T47D (cell line): ENCODE measurements at regions not wholly inside any gene's neighbourhood (a gene's known extent, or its start where the extent isn't known, plus 50 kb on each side); places are given as distances from the start of the nearest gene placed in this dataset.

Experiments used
- DNase-seq, 2 experiments: peaks; one replicate each; pipeline versions ENCODE4 v3.0.0 to v3.0.0-alpha.2; 2011 to 2012; ENCODE audit warnings: low read depth in 1 of 2, low spot score in 1 of 2
- JUND ChIP-seq: IDR thresholded peaks from 2 replicates; pipeline ENCODE4 v1.6.1; 2012; ENCODE audit warnings: low read depth
- in situ Hi-C: cut with HindIII; loops from 2 replicates; pipeline ENCODE4 v1.10.0; 2016; ENCODE audit warnings: low sequenced_read_pairs, low pct_unique_long_range_greater_than_20kb

GRCh38 chr9:106684940-106685695 lies 177.8 kb upstream of the ZNF462 start:
- no peak for DNase-seq
- TF ChIP-seq JUND, result no peak
- in situ Hi-C loops, result no loop called here

GRCh38 chr9:106689089-106689488 lies 173.9 kb upstream of the ZNF462 start:
- no peak for DNase-seq
- in situ Hi-C loops, result no loop called here
- TF ChIP-seq JUND, result no peak

- TF ChIP-seq JUND, result no peak
- DNase-seq, result no peak
- in situ Hi-C loops, result no loop called here
Observed at GRCh38 chr9:106691627-106692026, 171.3 kb upstream of the ZNF462 start.

- in situ Hi-C loops, result no loop called here
- DNase-seq, result no peak
- no peak for TF ChIP-seq JUND
Observed at GRCh38 chr9:106693558-106693957, 169.4 kb upstream of the ZNF462 start.

- no peak for TF ChIP-seq JUND
- DNase-seq, result no peak
- in situ Hi-C loops, result no loop called here
Observed at GRCh38 chr9:106696804-106697203, 166.2 kb upstream of the ZNF462 start.

- in situ Hi-C loops, result no loop called here
- DNase-seq, result peak; percentile 14 to 40
- TF ChIP-seq JUND, result no peak
Observed at GRCh38 chr9:106697390-106697749, 165.6 kb upstream of the ZNF462 start.

GRCh38 chr9:106697750-106698502 lies 165.0 kb upstream of the ZNF462 start:
- DNase-seq, result peak; percentile 53 to 75
- in situ Hi-C loops, result no loop called here
- no peak for TF ChIP-seq JUND

GRCh38 chr9:106700676-106701075 lies 162.3 kb upstream of the ZNF462 start:
- in situ Hi-C loops, result no loop called here
- DNase-seq, result no peak
- TF ChIP-seq JUND, result no peak

- in situ Hi-C loops, result no loop called here
- no peak for DNase-seq
- TF ChIP-seq JUND, result no peak
Observed at GRCh38 chr9:106701611-106702010, 161.4 kb upstream of the ZNF462 start.

- TF ChIP-seq JUND, result no peak
- in situ Hi-C loops, result no loop called here
- DNase-seq, result no peak
Observed at GRCh38 chr9:106704056-106704615, 158.8 kb upstream of the ZNF462 start.

GRCh38 chr9:106707291-106707690 lies 155.7 kb upstream of the ZNF462 start:
- DNase-seq, result no peak
- no peak for TF ChIP-seq JUND
- in situ Hi-C loops, result no loop called here

- in situ Hi-C loops, result no loop called here
- DNase-seq, result peak in 1 of 2 experiments; percentile 40
- no peak for TF ChIP-seq JUND
Observed at GRCh38 chr9:106707738-106708474, 155.1 kb upstream of the ZNF462 start.
